Islet of Langerhans (tissue), 1 donor: ENCODE measurements at regions not wholly inside any gene's neighbourhood (a gene's known extent, or its start where the extent isn't known, plus 50 kb on each side); places are given as distances from the start of the nearest gene placed in this dataset.
"Not testable (repeated sequence)": the region's sequence is repeated elsewhere in the genome, so short reads cannot be mapped to it uniquely, and the experiment has no call there.

Experiments
- FAIRE-seq: peaks from one replicate; lab custom pipeline; 2011; peaks lifted over from hg19 to GRCh38; lab: Jason Lieb, UNC

DNA sequence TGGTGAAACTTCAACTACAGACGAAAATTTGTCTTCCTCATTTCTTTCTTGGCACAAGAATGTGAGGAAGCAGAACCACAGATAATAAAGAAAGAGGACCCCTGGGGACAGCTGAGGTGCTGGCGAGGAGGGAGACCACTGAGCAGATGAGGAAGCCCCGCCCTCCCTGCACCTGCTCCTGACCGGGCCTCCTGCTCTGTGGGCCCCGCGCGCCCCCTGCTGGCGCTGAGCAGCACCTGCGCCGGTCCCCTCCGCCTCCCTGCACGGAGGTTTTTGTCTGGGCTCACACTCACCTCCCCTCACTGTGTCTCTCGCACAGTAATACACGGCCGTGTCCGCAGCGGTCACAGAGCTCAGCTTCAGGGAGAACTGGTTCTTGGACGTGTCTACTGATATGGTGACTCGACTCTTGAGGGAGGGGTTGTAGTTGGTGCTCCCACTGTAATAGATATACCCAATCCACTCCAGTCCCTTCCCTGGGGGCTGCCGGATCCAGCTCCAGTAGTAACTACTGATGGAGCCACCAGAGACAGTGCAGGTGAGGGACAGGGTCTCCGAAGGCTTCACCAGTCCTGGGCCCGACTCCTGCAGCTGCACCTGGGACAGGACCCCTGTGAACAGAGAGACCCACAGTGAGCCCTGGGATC lies 1100.7 kb downstream of the TMEM121 start:
- not testable (repeated sequence) for FAIRE-seq

DNA sequence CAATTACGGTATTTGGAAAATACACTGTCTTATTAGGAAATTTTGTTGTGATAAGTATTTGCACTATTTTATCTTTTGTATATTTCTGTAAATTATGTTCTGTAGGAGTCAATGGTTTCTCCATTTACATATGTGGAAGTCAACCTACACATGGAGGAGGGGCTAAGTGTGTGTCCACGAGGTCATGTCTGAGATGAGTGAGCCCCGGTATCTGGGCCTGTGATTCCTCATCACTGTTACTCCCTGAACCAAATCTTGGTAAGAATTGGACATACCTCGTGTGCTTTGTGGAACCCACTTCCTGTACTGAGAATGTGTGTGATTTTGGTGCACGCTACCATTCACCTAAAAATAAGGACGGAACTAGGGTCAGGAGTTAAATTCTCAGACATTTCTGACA lies 1105.5 kb downstream of the TMEM121 start:
- FAIRE-seq = no peak

DNA sequence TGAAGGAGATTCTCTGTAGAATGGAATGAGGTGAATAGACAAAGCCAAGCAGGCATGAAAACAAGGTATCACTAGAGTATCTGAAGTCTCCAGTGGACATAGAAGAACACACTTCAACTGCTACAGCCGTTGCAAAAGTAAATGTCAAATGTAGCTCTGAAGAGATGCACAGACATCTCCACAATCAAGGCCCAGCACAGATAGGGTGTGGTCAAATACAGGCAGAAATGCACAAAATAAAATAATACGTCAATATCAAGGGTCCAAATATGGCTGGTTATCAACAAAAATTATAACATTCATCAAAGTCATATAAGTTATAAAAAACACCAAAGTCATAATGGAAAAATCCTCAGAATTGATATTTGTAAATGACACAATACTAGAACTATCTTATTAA lies 1107.3 kb downstream of the TMEM121 start:
- FAIRE-seq = no peak

DNA sequence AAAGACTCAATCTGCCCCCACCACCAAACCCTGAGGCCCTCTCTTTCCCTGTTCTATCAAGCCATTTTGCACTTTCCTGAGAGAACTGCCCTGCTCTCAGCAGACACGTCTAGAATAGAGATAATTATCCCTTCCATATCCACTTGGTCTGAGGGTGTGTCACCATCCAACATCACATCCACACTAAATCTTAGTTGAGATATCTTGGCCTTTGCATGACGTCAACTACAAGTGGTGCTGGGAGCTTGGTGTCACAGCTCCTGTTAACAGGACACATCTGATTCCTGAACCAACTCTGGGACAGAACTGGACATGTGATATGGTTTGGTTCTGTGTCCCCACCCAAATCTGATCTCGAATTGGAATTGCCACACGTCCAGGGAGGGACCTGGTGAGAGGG lies 1109.2 kb downstream of the TMEM121 start:
- FAIRE-seq = no peak

DNA sequence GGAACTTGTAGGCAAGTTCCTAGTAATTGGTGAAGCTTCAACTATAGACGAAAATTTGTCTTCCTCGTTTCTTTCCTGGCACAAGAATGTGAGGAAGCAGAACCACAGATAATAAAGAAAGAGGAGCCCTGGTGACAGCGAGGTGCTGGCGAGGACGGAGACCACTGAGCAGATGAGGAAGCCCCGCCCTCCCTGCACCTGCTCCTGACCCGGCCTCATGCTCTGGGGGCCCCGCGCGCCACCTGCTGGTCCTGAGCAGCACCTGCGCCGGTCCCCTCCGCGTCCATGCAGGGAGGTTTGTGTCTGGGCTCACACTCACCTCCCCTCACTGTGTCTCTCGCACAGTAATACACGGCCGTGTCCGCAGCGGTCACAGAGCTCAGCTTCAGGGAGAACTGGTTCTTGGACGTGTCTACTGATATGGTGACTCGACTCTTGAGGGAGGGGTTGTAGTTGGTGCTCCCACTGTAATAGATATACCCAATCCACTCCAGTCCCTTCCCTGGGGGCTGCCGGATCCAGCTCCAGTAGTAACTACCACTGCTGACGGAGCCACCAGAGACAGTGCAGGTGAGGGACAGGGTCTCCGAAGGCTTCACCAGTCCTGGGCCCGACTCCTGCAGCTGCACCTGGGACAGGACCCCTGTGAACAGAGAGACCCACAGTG lies 1112.5 kb downstream of the TMEM121 start:
- not testable (repeated sequence) for FAIRE-seq

DNA sequence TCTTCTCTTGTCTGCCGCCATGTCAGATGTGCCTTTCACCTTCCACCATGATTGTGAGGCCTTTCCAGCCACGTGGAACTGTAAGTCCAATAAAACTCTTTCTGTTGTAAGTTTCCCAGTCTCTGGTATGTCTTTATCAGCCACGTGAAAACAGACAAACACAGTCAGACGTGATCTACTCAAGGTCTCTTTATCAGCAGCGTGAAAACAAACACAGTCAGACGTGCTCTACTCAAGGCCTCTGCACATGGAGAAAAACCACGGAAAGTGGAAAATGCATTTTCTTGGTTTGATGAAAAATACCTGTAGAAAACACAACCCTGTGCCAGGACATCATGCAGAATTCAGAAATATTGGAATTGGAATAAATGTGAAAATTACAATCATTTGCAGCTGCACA lies 1115.7 kb downstream of the TMEM121 start:
- no peak for FAIRE-seq

DNA sequence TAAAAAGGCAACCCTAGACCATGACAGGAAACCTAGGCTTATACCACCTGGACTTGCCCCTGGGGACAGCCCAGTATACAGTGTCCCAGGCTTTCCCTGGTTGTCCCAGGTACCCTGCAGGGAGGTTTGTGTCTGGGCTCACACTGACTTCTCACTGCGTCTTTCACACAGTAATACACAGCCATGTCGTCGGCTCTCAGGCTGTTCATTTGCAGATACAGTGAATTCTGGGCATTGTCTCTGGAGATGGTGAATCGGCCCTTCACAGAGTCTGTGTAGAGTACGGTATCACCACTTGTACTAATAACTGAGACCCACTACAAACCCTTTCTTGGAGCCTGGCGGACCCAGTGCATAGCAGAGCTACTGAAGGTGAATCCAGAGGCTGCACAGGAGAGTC lies 1116.6 kb downstream of the TMEM121 start:
- FAIRE-seq = not testable (repeated sequence)

DNA sequence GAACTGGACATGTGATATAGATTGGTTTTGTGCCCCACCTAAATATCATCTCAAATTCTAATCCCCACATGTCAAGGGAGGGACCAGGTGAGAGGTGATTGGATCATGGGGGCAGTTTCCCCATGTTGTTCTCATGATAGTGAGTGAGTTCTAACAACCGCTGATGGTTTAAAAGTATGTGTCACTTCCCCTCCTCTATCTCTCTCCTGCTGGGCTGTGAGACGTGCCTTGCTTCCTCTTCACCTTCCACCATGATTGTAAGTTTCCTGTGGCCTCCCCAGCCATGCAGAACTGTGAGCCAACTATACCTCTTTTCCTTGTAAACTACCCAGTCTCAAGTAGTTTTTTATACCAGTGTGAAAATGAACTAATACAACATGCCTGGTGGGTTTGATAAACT lies 1122.5 kb downstream of the TMEM121 start:
- not testable (repeated sequence) for FAIRE-seq

DNA sequence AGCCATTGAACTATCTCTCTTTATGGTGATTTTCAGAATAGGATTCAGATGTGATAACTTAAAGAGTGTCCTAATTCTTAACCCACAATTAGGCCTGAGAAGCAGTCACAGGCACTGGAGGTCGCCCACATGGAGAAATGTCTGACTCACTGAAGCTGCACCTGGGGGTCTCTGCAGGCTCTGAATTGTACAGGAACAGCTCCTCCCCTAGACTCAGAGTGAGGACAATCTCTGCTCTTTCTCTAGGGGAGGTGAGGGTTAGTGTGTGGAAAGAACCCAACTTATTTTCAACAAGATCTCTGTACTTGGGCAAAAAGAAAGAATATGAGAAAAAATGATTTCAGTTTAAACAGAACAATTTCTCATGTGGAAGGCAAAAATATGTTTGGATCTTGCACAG lies 1124.6 kb downstream of the TMEM121 start:
- no peak for FAIRE-seq

DNA sequence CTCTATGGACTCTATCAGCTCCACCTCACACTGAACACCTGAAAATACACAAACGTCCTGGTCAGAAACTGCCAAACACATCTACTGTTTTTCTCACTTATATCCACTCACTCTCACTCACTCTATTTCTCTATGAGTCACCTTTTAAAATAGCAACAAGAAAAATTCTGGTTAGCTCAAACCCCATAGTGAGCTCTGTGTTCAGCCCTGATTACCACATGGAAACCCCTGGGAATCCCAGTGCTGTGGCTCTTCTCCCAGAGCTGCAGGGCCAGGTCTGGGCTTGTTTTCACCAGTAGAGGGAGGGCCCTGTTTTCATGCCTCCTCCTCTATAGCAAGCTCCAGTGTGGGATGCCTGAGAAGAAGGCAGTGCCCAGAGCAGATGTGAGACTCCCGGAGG lies 1126.1 kb downstream of the TMEM121 start:
- FAIRE-seq = no peak

DNA sequence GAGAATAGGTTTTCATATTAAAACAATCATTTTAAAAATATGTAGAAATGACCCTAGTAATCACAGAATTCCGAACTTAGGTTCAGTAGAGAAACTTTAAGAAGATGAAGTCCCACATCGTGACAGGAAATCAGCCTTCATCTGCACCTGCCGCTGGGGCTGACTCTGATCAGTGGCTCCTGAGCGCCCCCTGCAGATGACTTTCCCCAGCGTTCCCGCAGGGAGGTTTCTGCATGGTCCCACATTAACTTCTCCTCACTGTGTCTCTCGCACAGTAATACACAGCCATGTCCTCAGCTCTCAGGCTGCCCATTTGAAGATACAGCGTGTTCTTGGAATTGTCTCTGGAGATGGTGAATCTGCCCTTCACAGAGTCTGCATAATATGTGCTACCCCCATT lies 1131.1 kb downstream of the TMEM121 start:
- no peak for FAIRE-seq

DNA sequence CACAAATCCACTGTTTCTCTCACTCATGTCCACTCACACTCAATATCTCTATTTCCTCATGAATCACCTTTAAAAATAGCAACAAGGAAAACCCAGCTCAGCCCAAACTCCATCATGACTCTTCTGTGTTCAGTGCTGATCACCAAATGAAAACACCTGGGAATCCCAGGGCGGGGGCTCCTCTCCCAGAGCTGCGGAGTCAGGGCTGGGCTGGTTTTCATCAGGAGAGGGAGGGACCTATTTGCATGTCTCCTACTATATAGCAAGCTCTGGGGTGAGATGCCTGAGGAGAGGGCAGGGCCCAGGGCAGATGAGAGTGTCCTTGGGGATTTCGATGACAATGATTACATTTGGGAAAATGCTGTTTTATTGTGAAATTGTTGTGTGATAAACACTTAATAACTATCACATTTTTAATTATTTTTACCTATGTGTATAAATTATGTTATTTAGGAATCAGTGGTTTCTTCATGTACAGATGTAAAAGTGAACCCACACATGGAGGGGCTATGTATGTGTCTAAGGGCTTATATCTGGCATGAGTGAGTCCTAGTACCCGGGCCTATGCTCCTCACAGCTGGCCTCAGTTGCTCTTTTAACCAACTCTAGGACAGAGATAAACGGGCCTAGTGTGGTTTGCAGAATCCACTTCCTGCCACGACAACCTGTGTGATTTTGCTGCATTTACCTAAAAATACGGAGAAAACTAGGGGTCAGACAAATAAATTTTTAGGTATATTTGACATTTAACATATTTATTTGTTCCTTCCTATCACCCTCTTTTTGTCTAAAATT lies 1131.9 kb downstream of the TMEM121 start:
- not testable (repeated sequence) for FAIRE-seq

DNA sequence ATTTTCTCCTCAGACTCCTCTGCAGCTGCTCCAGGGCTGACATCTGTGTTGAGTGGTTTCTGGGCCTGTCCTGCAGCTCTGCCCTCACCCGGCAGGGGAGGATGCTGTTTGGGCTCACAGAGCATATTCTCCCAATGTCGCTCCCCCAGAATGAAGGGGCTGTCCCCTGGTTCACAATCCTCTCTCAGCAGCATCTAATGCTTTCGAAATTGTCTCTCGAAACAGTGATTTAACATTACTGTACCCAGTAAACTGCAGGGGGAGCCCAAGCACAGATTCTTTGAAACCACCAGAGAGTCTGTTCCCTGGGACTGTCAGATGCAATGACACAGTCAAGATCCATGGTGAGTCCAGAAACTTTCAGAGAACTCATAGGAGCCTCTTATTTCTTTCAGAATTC lies 1135.2 kb downstream of the TMEM121 start:
- FAIRE-seq = not testable (repeated sequence)

DNA sequence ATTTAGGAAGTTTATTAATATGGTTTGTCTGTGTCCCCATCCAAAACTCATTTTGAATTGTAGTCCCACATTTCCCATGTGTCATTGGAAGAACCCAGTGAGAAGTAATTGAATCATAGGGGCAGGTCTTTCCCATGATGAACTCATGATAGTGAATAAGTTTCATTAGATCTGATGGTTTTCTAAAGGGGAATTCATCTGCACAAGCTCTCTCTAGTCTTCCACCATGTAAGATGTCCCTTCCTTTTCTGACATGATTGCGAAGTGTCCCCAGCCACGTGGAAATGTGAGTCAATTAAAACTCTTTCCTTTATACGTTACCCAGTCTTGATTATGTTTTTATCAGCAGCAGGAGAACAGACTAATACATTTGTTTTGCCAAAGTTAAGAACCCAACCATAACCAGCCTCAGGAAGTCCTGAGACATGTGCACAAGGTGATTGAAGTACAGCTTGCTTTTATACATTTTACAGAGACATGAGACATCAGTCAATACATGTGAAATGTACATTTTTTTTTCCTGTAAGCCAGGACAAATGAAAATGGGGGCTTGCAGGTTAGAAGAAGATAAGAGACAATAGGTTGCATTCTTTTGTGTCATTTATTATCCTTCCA lies 1136.7 kb downstream of the TMEM121 start:
- no peak for FAIRE-seq

DNA sequence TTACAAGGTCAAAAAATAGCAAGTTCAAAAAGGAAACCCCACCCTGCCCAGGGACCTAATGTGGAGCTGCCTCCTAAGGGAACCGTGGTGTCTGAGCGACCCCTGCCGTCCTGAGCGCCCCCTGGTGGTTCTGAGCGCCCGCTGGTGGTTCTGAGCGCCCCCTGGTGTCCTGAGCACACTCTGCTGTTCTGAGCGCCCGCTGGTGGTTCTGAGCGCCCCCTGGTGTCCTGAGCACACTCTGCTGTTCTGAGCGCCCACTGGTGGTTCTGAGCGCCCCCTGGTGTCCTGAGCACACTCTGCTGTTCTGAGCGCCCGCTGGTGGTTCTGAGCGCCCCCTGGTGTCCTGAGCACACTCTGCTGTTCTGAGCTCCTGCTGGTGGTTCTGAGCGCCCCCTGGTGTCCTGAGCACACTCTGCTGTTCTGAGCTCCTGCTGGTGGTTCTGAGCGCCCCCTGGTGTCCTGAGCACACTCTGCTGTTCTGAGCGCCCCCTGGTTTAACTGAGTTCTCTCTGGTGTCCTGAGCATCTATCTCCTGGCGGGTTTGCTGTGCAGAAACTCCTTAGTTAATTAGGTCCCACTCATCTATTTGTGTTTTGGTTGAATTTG lies 1137.5 kb downstream of the TMEM121 start:
- not testable (repeated sequence) for FAIRE-seq

DNA sequence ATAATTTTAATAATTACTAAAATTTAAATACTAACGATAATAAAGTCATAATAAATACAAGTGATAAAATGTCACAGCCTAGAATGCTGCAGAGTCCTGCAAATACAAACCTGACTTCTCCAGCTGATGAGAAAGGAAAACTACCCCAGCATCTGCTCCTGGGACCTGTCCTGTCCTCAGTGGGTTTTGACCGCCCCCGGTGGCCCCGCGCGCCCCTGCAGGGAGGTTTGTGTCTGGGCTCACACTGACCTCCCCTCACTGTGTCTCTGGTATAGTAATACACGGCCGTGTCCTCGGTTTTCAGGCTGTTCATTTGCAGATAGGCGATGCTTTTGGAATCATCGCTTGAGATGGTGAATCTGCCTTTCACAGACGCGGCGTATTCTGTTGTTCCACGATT lies 1139.4 kb downstream of the TMEM121 start:
- FAIRE-seq = no peak

DNA sequence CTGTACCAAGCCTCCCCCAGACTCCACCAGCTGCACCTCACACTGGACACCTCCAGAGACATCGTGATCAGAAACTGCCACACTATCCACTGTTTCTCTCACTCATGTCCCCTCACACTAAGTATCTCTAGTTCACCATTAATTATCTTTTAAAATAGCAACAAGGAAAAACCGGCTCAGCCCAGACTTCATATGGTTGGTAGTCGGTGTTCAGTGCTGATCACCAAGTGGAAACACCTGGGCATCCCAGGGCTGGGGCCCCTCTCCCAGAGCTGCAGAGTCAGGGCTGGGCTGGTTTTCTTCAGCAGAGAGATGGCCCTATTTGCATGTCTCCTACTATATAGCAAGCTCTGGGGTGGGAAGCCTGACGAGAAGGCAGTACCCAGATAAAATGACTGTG lies 1140.0 kb downstream of the TMEM121 start:
- FAIRE-seq = no peak

DNA sequence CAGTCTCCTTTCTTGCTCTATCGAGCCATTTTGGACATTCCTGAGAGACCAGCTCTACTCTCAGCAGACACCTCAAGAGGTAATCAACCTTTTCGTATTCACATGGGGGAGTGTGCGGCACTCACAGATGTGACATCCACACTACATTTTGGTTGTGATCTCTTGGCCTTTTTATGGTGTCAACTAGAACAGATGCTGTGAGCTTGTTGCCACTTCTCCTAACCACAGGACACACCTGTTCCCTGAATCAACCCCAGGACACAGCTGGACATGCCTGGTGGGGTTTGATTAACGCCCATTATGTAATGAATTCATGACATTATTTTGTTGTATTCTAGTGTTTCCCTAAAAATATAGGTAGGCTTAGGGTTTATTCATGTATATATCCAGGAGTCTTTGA lies 1143.6 kb downstream of the TMEM121 start:
- FAIRE-seq = no peak

DNA sequence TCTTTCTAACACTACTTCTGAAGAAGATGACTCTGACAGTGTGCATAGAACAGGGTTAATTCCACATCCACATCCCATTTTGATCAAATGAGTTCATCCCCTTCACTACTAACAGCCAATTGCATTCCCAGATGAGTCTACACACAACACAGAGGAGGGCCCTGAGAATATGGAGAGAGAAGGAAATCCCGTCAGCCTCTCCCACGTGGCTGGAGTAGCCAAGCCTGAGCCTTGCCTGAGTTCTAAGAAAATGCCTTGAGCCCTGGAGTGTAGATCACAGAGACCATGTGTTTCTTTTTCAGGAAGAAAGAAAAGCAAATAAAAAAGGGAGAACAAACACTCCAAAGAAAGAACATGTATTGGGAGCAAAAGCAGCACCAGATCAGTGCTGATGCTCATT lies 1147.7 kb downstream of the TMEM121 start:
- not testable (repeated sequence) for FAIRE-seq

DNA sequence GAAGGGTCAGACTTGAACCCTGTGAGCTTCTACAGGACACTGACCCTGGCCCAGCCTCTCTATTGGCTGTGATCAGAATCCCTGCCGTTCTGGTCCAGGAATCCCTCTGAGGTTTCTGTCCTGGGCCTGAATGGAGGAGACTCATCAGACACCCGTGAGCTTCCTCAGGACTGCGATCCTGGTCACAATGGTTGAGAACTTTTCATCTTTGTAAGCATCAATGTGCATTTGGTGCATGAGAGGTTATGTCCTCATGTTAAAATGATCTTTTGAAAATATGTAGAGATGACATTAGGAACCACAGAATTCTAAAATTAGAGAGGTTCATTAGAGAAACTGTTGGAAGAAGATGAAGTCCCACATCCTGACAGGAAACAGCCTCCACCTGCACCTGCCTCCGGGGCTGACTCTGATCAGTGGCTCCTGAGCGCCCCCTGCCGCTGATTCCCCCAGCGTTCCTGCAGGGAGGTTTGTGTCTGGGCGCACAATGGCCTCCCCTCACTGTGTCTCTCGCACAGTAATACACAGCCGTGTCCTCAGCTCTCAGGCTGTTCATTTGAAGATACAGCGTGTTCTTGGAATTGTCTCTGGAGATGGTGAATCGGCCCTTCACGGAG lies 1148.2 kb downstream of the TMEM121 start:
- not testable (repeated sequence) for FAIRE-seq

DNA sequence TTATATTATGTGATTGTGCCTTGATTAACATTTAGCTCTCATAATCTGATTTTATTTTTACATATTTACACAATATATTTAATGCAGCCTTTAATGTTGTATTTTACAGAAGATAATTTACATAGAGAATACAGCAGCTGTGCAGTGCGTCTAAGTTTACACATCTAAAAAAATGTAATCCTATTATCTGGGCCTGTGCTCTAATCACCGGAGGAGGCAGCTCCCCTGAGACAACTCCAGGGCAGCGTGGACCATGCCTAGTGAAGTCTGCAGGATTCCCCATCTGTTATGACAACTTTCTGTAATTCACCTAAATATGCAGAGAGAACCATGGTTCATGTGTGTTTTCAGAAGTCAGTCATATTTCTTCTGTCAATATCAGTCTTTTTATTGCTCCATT lies 1149.3 kb downstream of the TMEM121 start:
- FAIRE-seq = not testable (repeated sequence)

DNA sequence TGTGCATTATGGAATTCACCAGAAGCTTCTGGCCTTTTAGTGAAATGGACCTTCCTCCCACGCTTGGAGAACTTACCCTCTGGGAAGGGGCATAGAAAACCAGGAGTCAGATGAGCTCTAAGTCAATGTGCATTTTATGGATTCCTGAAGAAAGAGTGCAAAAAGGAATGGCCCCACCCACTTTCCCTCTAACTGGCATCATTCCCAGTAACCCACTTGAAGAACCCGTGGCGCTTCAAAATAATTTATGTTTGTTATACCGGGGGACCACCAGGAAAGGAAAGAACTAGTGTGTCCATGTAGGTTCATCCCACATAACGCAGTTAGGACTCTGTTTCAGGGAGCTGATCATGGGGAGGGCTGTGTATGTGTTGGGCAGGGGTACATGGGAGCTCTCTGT lies 1153.4 kb downstream of the TMEM121 start:
- FAIRE-seq = no peak
